ENCODE measurements at regions not wholly inside any gene's neighbourhood (a gene's known extent, or its start where the extent isn't known, plus 50 kb on each side); places are given as distances from the start of the nearest gene placed in this dataset.

DNA sequence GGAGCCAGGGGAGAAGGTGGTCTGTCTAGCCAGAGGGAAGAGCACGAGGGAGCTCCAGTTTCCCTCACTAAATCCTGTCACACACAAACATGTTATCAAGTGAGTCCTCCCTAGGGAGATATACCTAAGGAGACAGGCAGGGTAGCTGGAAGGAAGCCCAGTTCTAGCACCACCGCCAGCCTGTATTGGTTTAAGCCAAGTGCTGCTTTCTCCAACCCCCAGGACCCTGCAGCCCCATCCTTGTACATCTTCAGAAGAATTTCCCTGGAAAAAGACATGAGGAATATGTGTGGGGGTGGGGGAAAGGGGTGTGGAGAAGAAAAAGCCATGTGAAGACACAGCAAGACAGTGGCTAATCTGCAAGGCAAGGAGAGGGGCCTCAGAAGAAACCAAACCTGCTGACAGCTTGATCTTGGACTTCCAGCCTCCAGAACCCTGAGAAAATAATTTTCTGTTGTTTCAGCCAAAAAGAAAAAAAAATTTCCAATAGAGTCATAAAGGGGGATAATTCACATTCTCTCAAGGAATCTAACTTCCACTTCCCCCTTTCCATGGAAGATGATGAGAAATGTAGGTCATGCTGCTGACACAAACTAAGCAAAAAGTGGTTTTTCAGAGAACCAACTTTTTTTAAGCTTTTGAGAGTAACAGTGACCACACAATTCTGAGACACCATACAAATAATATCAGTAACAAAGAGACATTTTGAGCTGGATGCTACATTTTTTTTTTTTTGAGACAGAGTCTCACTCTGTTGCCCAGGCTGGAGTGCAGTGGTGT is 103.2 kb upstream of the PRDM1 start:
- H3K9me3 ChIP-seq (ENCODE audit: control insufficient read depth, low read depth, low read length): peaks cover 14% of the 10 kb centered on the region
- H3K4me3 ChIP-seq (ENCODE audit: low read length): no peak overlapping the region
- H3K27ac ChIP-seq (ENCODE audit: low read length): no peak overlapping the region
- H3K36me3 ChIP-seq (ENCODE audit: control insufficient read depth, insufficient read depth, low read length): no peaks in the 10 kb centered on the region
- peaks cover 37% of the 10 kb centered on the region for H3K27me3 ChIP-seq (ENCODE audit: control insufficient read depth, insufficient read depth, low read length)
- no peak for DNase-seq
- H3K4me1 ChIP-seq (ENCODE audit: control insufficient read depth, insufficient read depth, low read length): no peaks in the 10 kb centered on the region
- WGBS (ENCODE audit: insufficient coverage, low lambda C conversion rate): no CpG with 5 or more reads among the region's 2 CpGs

DNA sequence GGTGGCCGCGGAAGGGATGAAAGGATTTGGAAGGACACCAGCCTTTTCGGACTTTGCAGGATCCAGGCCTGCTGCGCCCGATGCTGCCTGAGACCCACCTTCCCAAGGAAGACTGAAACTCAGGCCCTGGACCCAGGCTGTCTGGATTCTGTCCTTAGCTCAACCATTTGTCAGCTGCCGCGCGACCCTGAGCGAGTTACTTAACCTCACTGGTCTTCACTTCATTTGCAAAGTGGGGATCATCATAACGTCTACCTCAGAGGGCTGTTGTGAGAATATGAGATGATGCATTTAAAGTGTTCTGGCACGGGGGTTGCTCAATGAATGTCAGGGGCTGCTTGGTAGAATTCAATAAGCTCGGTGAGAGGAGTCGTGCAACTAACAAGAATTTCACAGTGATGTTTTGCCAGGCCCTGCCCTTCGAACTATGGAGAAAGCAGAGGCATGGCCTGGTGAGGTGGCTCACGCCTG is 104.2 kb upstream of the PRDM1 start:
- no peak for DNase-seq
- Histone ChIP-seq H3K27me3 (ENCODE audit: control insufficient read depth, insufficient read depth, low read length) (peaks cover 33% of the 10 kb centered on the region), H3K36me3 (ENCODE audit: control insufficient read depth, insufficient read depth, low read length) (no peaks in the 10 kb centered on the region), H3K4me1 (ENCODE audit: control insufficient read depth, insufficient read depth, low read length) (no peaks in the 10 kb centered on the region), H3K27ac (ENCODE audit: low read length) (no peak overlapping the region), H3K4me3 (ENCODE audit: low read length) (no peak overlapping the region), H3K9me3 (ENCODE audit: control insufficient read depth, low read depth, low read length) (peaks cover 14% of the 10 kb centered on the region)
- no CpG with 5 or more reads among the region's 15 CpGs for WGBS (ENCODE audit: insufficient coverage, low lambda C conversion rate)

DNA sequence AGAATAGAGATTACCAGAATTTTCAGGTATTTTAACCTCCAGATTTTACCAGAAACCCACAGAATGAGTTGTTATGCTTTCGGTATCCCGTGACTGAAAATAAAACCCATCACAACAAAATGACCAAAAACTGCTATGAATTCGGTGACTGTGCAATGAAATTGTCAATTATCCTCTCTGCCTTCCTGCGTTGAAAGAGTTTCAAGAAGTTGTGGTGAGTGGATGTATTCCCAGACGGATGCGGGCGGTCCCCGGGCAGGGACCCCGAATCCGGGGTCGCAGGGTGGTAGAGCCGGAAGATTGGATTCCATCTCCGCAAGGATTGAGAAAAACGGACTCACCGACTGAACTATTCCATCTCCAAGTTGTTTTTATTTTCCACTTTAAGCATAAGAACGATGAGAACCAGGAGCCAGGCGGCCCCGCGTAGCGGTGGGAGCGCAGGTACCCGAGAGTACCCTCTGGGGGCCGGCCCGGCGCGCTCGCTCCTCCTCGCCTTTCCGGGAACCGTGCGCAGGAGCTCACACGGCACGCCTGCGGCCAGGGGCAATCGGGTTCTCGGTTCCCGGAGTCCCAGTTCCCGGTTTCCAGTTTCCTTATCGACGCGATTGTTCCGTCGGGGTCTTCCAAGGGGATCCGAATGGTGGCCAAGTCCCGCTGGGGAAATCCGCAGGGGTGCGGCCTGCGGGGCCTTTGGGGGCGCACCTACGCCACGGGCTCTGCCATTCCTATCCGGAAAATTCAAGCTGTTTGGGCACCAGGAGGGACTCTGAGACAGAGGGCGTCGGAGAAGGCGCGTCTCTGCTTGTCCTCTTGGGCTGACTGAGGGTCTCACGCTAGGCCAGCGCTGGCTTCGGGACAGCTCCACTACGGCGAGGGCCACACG is 104.9 kb upstream of the PRDM1 start:
- Histone ChIP-seq H3K27me3 (ENCODE audit: control insufficient read depth, insufficient read depth, low read length) (peaks cover 27% of the 10 kb centered on the region), H3K4me3 (ENCODE audit: low read length) (peak overlapping the region; percentile 16), H3K9me3 (ENCODE audit: control insufficient read depth, low read depth, low read length) (peaks cover 12% of the 10 kb centered on the region), H3K27ac (ENCODE audit: low read length) (no peak overlapping the region), H3K36me3 (ENCODE audit: control insufficient read depth, insufficient read depth, low read length) (no peaks in the 10 kb centered on the region), H3K4me1 (ENCODE audit: control insufficient read depth, insufficient read depth, low read length) (no peaks in the 10 kb centered on the region)
- WGBS (ENCODE audit: insufficient coverage, low lambda C conversion rate): 80% methylated on average over 2 of the region's 62 CpGs
- DNase-seq: no peak

DNA sequence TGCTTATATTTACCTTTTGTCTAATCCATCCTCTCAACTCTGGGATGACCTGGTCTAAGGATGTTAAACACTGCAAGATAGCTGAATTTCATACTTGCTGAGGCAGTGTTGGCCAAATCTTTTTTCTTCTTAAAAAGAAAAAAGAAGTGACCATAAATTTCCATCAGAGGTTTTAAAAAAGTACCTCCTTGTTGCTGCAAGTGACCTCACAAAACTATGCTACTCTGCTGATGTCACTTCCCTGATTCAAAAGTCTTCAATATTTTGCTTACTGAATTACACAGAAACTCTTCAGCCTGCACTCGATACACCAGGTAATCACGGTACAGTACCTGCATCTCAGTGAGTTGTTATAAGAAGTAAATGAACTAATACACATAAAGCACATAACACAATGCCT is 107.2 kb upstream of the PRDM1 start:
- no peaks in the 10 kb centered on the region for H3K4me1 ChIP-seq (ENCODE audit: control insufficient read depth, insufficient read depth, low read length)
- 100% methylated on average over 1 of the region's 2 CpGs for WGBS (ENCODE audit: insufficient coverage, low lambda C conversion rate)
- peaks cover 9% of the 10 kb centered on the region for H3K9me3 ChIP-seq (ENCODE audit: control insufficient read depth, low read depth, low read length)

DNA sequence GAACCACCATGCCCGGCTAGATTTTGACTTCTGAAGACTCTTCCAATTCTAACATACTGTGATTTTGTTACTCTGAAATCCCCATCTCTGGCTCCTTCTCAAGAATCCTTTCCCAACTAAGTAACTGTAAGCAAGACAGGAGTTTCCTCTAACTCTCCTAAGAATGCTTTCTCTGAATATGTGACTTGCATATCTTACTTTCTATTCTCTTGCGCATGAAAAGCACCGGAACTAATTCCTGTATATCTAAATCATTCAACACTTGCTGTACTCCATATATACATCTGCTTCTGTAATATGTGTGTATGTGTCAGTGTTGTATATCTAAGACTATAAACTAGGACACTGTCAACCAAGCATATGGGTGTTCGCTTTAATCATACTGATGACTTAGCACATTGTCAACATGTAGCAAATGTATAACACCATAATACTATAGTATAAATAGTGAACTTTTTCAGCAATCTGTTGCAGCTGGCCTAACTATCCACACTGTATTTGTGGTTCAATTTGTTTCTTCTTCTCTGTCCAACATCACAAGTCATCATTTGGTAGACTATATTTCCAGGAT is 108.1 kb upstream of the PRDM1 start:
- no CpG with 5 or more reads among the region's 4 CpGs for WGBS (ENCODE audit: insufficient coverage, low lambda C conversion rate)
- H3K36me3 ChIP-seq (ENCODE audit: control insufficient read depth, insufficient read depth, low read length): no peaks in the 10 kb centered on the region
- peaks cover 18% of the 10 kb centered on the region for H3K27me3 ChIP-seq (ENCODE audit: control insufficient read depth, insufficient read depth, low read length)
- no peak overlapping the region for H3K4me3 ChIP-seq (ENCODE audit: low read length)
- H3K4me1 ChIP-seq (ENCODE audit: control insufficient read depth, insufficient read depth, low read length): no peaks in the 10 kb centered on the region
- H3K9me3 ChIP-seq (ENCODE audit: control insufficient read depth, low read depth, low read length): peaks cover 9% of the 10 kb centered on the region
- no peak overlapping the region for H3K27ac ChIP-seq (ENCODE audit: low read length)
- no peak for DNase-seq

More for the DNA sequence above, 107.2 kb upstream of the PRDM1 start:
- no peak for DNase-seq
- Histone ChIP-seq H3K27ac (ENCODE audit: low read length) (no peak overlapping the region), H3K27me3 (ENCODE audit: control insufficient read depth, insufficient read depth, low read length) (peaks cover 18% of the 10 kb centered on the region), H3K36me3 (ENCODE audit: control insufficient read depth, insufficient read depth, low read length) (no peaks in the 10 kb centered on the region), H3K4me3 (ENCODE audit: low read length) (no peak overlapping the region)

- Histone ChIP-seq H3K27me3 (ENCODE audit: control insufficient read depth, insufficient read depth, low read length) (no peaks in the 10 kb centered on the region), H3K4me3 (ENCODE audit: low read length) (no peak overlapping the region), H3K9me3 (ENCODE audit: control insufficient read depth, low read depth, low read length) (peaks cover 5% of the 10 kb centered on the region), H3K4me1 (ENCODE audit: control insufficient read depth, insufficient read depth, low read length) (no peaks in the 10 kb centered on the region), H3K27ac (ENCODE audit: low read length) (no peak overlapping the region), H3K36me3 (ENCODE audit: control insufficient read depth, insufficient read depth, low read length) (no peaks in the 10 kb centered on the region)
- no peak for DNase-seq
- WGBS (ENCODE audit: insufficient coverage, low lambda C conversion rate): 86% methylated on average over 1 of the region's 2 CpGs
These were observed 111.2 kb upstream of the PRDM1 start for GRCh38 chr6:105974986-105975385.

- H3K27me3 ChIP-seq (ENCODE audit: control insufficient read depth, insufficient read depth, low read length): no peaks in the 10 kb centered on the region
- H3K4me1 ChIP-seq (ENCODE audit: control insufficient read depth, insufficient read depth, low read length): no peaks in the 10 kb centered on the region
- H3K4me3 ChIP-seq (ENCODE audit: low read length): no peak overlapping the region
- H3K36me3 ChIP-seq (ENCODE audit: control insufficient read depth, insufficient read depth, low read length): no peaks in the 10 kb centered on the region
- peaks cover 12% of the 10 kb centered on the region for H3K9me3 ChIP-seq (ENCODE audit: control insufficient read depth, low read depth, low read length)
- no peak overlapping the region for H3K27ac ChIP-seq (ENCODE audit: low read length)
- WGBS (ENCODE audit: insufficient coverage, low lambda C conversion rate): no CpG with 5 or more reads among the region's 1 CpG
- DNase-seq: no peak
These were observed 113.7 kb upstream of the PRDM1 start for GRCh38 chr6:105972440-105972839.

- Histone ChIP-seq H3K9me3 (ENCODE audit: control insufficient read depth, low read depth, low read length) (peaks cover 12% of the 10 kb centered on the region), H3K27ac (ENCODE audit: low read length) (no peak overlapping the region), H3K36me3 (ENCODE audit: control insufficient read depth, insufficient read depth, low read length) (no peaks in the 10 kb centered on the region), H3K27me3 (ENCODE audit: control insufficient read depth, insufficient read depth, low read length) (no peaks in the 10 kb centered on the region), H3K4me1 (ENCODE audit: control insufficient read depth, insufficient read depth, low read length) (no peaks in the 10 kb centered on the region), H3K4me3 (ENCODE audit: low read length) (no peak overlapping the region)
- no peak for DNase-seq
- no CpG with 5 or more reads among the region's 2 CpGs for WGBS (ENCODE audit: insufficient coverage, low lambda C conversion rate)
These were observed 117.4 kb upstream of the PRDM1 start for GRCh38 chr6:105968603-105969333.

- WGBS (ENCODE audit: insufficient coverage, low lambda C conversion rate): 100% methylated on average over 2 of the region's 9 CpGs
- Histone ChIP-seq H3K4me1 (ENCODE audit: control insufficient read depth, insufficient read depth, low read length) (no peaks in the 10 kb centered on the region), H3K4me3 (ENCODE audit: low read length) (no peak overlapping the region), H3K27ac (ENCODE audit: low read length) (no peak overlapping the region), H3K36me3 (ENCODE audit: control insufficient read depth, insufficient read depth, low read length) (no peaks in the 10 kb centered on the region), H3K9me3 (ENCODE audit: control insufficient read depth, low read depth, low read length) (peaks cover 12% of the 10 kb centered on the region), H3K27me3 (ENCODE audit: control insufficient read depth, insufficient read depth, low read length) (no peaks in the 10 kb centered on the region)
- DNase-seq: no peak
These were observed 118.1 kb upstream of the PRDM1 start for GRCh38 chr6:105967917-105968602.
